Vagina (tissue), 2 donors: ENCODE measurements at regions not wholly inside any gene's neighbourhood (a gene's known extent, or its start where the extent isn't known, plus 50 kb on each side); places are given as distances from the start of the nearest gene placed in this dataset.
"Not testable (repeated sequence)": the region's sequence is repeated elsewhere in the genome, so short reads cannot be mapped to it uniquely, and the experiment has no call there.

Source experiments
- POLR2A ChIP-seq, 2 donors: fragments of 450-650 bp; IDR thresholded peaks; one replicate each; pipeline ENCODE4 v1.6.1; 2017; ENCODE audit warnings: antibody characterized with exemption in 2 of 2, mild to moderate bottlenecking in 2 of 2, moderate library complexity in 2 of 2
- POLR2AphosphoS5 ChIP-seq, 2 donors: sonication (generic); formaldehyde crosslinking; IDR thresholded peaks; one replicate each; pipeline ENCODE4 v1.9.0; 2017; ENCODE audit warnings: antibody characterized with exemption in 2 of 2, mild to moderate bottlenecking in 2 of 2, low read depth in 1 of 2; ENCODE audit not compliant: insufficient read depth in 1 of 2
- TF ChIP-seq, protein P1 (sequence below), 3 experiments: fragments of 450-650 bp in 2 of 3; fragments of 200-600 bp in 1 of 3; sonication (generic) in 1 of 3; IDR thresholded peaks; one replicate each; pipeline ENCODE4 v1.5.1; 2017 to 2019; ENCODE audit warnings: antibody characterized with exemption in 3 of 3, mild to moderate bottlenecking in 2 of 3, moderate library complexity in 2 of 3

DNA sequence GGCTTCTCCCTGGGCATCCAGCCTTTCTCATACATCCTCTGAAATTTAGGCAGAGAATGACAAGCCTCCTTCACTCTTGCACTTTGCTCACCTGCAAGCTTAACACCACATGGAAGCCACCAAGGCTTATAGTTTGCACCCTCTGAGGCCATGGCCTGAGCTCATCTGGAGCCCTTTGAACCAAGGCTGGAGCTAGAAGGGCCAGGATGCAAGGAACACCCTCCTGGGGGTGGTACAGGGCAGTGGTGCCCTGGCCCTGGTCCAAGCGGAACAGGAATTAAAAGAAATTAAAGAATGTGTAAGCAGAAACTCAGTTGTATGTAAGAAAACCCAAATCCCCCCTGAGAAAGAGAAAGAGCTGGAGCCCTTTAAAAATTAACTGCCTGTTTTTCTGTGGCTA lies 221.9 kb downstream of the POTEH start:
- TF ChIP-seq, protein P1, sequence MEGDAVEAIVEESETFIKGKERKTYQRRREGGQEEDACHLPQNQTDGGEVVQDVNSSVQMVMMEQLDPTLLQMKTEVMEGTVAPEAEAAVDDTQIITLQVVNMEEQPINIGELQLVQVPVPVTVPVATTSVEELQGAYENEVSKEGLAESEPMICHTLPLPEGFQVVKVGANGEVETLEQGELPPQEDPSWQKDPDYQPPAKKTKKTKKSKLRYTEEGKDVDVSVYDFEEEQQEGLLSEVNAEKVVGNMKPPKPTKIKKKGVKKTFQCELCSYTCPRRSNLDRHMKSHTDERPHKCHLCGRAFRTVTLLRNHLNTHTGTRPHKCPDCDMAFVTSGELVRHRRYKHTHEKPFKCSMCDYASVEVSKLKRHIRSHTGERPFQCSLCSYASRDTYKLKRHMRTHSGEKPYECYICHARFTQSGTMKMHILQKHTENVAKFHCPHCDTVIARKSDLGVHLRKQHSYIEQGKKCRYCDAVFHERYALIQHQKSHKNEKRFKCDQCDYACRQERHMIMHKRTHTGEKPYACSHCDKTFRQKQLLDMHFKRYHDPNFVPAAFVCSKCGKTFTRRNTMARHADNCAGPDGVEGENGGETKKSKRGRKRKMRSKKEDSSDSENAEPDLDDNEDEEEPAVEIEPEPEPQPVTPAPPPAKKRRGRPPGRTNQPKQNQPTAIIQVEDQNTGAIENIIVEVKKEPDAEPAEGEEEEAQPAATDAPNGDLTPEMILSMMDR (IDR thresholded peaks at IDR 0.05): not testable (repeated sequence)
- TF ChIP-seq POLR2A (IDR thresholded peaks at IDR 0.05); POLR2AphosphoS5 (IDR thresholded peaks at IDR 0.05; ENCODE audit: insufficient read depth in 1 of 2, low read depth in 1 of 2): not testable (repeated sequence)
